HUES64 (cell line): ENCODE measurements at regions not wholly inside any gene's neighbourhood (a gene's known extent, or its start where the extent isn't known, plus 50 kb on each side); places are given as distances from the start of the nearest gene placed in this dataset.

Source experiments
- H3K27ac ChIP-seq: 2 replicates; pipeline ENCODE4 v1.7.0; 2013; ENCODE audit warnings: low read depth, low read length, inconsistent platforms
- H3K27me3 ChIP-seq: 2 replicates; pipeline ENCODE4 v1.6.1; 2013; ENCODE audit warnings: mild to moderate bottlenecking, low read length; ENCODE audit not compliant: insufficient read depth
- H3K36me3 ChIP-seq: 2 replicates; pipeline ENCODE4 v1.6.1; 2013; ENCODE audit warnings: mild to moderate bottlenecking, low read length; ENCODE audit not compliant: insufficient read depth
- H3K4me1 ChIP-seq: 2 replicates; pipeline ENCODE4 v1.6.1; 2013; ENCODE audit warnings: mild to moderate bottlenecking, low read length, moderate library complexity; ENCODE audit not compliant: insufficient read depth
- H3K4me3 ChIP-seq: 2 replicates; pipeline ENCODE4 v1.5.1; 2013; ENCODE audit warnings: mild to moderate bottlenecking, low read length, moderate library complexity
- H3K9ac ChIP-seq: 2 replicates; pipeline ENCODE4 v1.6.1; 2013; ENCODE audit warnings: mild to moderate bottlenecking, low read depth, low read length
- H3K9me3 ChIP-seq: 2 replicates; pipeline ENCODE4 v1.6.1; 2013; ENCODE audit warnings: low read depth, low read length; ENCODE audit not compliant: insufficient read depth
- WGBS: fragments of 150-250, 120-280 bp; methylation state at CpG from one replicate; pipeline ENCODE4 v1.1.7; 2013; ENCODE audit warnings: missing lambda C conversion rate; 5-methylcytosine and 5-hydroxymethylcytosine counted together

- H3K9me3 ChIP-seq, result no peaks in the 10 kb centered on the region
- H3K9ac ChIP-seq, result no peak overlapping the region
- WGBS, result 97% methylated on average over 8 of the region's 8 CpGs
- no peak overlapping the region for H3K27ac ChIP-seq
- no peaks in the 10 kb centered on the region for H3K36me3 ChIP-seq
- H3K4me3 ChIP-seq, result no peak overlapping the region
- H3K4me1 ChIP-seq, result no peaks in the 10 kb centered on the region
- H3K27me3 ChIP-seq, result no peaks in the 10 kb centered on the region
These were observed 74.1 kb downstream of the SLC35B3 start for GRCh38 chr6:8361259-8361658.

- Histone ChIP-seq H3K4me1 (no peaks in the 10 kb centered on the region), H3K36me3 (no peaks in the 10 kb centered on the region), H3K9ac (no peak overlapping the region), H3K4me3 (no peak overlapping the region), H3K27me3 (no peaks in the 10 kb centered on the region), H3K9me3 (no peaks in the 10 kb centered on the region), H3K27ac (no peak overlapping the region)
- 89% methylated on average over 4 of the region's 4 CpGs for WGBS
These were observed 82.4 kb downstream of the SLC35B3 start for GRCh38 chr6:8352966-8353340.

GRCh38 chr6:8352335-8352965 is 82.9 kb downstream of the SLC35B3 start:
- no peak overlapping the region for H3K4me3 ChIP-seq
- no peak overlapping the region for H3K9ac ChIP-seq
- H3K36me3 ChIP-seq, result no peaks in the 10 kb centered on the region
- 92% methylated on average over 1 of the region's 1 CpG for WGBS
- H3K4me1 ChIP-seq, result no peaks in the 10 kb centered on the region
- no peaks in the 10 kb centered on the region for H3K9me3 ChIP-seq
- H3K27me3 ChIP-seq, result no peaks in the 10 kb centered on the region
- H3K27ac ChIP-seq, result no peak overlapping the region

DNA sequence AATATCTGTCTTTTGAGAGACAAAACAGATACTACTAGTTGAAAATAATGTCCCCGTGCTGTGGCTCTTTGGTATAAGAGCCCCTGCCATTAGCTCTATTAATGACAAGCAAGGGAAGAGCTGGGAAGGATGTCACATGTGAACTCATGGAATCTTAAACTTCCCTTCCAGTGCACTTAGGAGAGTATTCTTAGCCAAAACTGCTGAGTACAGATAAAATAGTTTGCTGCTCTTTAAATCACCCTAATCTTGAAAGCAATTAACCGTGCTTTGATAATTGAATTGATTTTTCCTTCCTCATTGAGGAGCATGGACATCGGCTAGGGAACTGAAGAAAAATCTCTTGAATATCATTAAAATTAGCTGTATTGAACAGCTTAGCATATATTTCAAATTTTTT is 91.7 kb downstream of the SLC35B3 start:
- Histone ChIP-seq H3K4me1 (no peaks in the 10 kb centered on the region), H3K36me3 (no peaks in the 10 kb centered on the region)
- 94% methylated on average over 2 of the region's 3 CpGs for WGBS

GRCh38 chr6:8342241-8342819 is 93.0 kb downstream of the SLC35B3 start:
- Histone ChIP-seq H3K27me3 (no peaks in the 10 kb centered on the region), H3K9ac (no peak overlapping the region), H3K36me3 (no peaks in the 10 kb centered on the region), H3K4me3 (no peak overlapping the region), H3K4me1 (no peaks in the 10 kb centered on the region), H3K27ac (no peak overlapping the region), H3K9me3 (peaks cover 4% of the 10 kb centered on the region; the same call in 1 of the 2 replicates)
- WGBS, result 82% methylated on average over 9 of the region's 10 CpGs

More for the DNA sequence above, 91.7 kb downstream of the SLC35B3 start:
- Histone ChIP-seq H3K9me3 (peaks cover 4% of the 10 kb centered on the region; the same call in 1 of the 2 replicates), H3K4me3 (no peak overlapping the region), H3K27ac (no peak overlapping the region), H3K27me3 (no peaks in the 10 kb centered on the region), H3K9ac (no peak overlapping the region)

DNA sequence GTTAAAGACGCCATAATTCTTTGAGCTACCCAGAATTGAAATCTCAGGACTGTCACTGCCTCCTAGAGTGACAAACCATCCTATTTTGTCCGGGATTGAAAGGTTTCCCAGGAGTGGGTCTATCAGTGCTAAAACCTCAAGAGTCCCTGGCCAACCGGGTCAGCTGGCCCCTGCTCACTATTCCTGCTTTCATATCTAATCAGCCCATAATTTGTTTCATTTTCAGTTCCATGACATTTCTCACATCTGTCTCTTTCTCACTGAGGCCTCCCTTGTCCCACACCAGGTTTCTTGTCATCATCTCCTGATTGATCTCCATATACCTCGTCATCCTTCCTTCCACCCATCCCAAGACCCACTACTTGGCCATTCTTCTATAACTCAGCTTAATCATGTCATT is 98.2 kb downstream of the SLC35B3 start:
- Histone ChIP-seq H3K9ac (no peak overlapping the region), H3K36me3 (no peaks in the 10 kb centered on the region), H3K4me1 (peaks cover 12% of the 10 kb centered on the region; the same call in 1 of the 2 replicates), H3K9me3 (no peaks in the 10 kb centered on the region), H3K27me3 (no peaks in the 10 kb centered on the region), H3K4me3 (no peak overlapping the region), H3K27ac (no peak overlapping the region)
- 64% methylated on average over 3 of the region's 4 CpGs for WGBS

DNA sequence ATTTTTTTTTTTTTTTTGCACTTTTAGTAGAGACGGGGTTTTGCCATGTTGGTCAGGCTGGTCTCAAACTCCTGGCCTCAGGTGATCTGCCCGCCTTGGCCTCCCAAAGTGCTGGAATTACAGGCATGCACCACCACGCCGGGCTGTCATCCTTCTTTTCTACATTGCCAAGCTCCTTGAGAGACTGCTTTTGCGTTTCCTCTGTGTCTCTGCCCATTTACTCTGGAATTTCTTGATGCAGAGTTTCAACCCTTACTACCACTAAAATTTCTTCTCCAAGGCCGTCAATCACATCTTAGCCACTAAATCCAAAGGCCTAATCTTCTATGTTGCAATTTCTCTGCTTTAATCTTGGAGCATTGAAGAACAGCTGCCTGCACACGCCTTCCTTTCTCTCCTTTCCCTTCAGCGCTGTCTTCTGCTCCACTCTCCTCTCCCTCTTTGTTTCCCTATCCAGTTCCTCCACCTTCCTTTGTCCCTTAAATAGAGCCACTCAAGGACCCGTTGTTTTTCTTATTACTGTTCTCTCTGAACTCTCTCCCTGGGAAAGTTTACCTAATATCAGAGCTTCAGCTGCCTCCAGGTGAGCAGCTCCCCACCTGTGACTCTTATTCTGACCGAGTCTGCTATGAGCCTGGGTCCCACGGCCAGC is 98.8 kb downstream of the SLC35B3 start:
- 92% methylated on average over 11 of the region's 11 CpGs for WGBS
- no peak overlapping the region for H3K4me3 ChIP-seq
- no peak overlapping the region for H3K9ac ChIP-seq
- H3K27ac ChIP-seq, result no peak overlapping the region
- H3K36me3 ChIP-seq, result no peaks in the 10 kb centered on the region
- no peaks in the 10 kb centered on the region for H3K27me3 ChIP-seq
- no peaks in the 10 kb centered on the region for H3K9me3 ChIP-seq
- H3K4me1 ChIP-seq, result peaks cover 12% of the 10 kb centered on the region; the same call in 1 of the 2 replicates

GRCh38 chr6:8335896-8336295 is 99.4 kb downstream of the SLC35B3 start:
- no peak overlapping the region for H3K9ac ChIP-seq
- no peak overlapping the region for H3K4me3 ChIP-seq
- no peak overlapping the region for H3K27ac ChIP-seq
- 97% methylated on average over 7 of the region's 7 CpGs for WGBS
- no peaks in the 10 kb centered on the region for H3K9me3 ChIP-seq
- H3K27me3 ChIP-seq, result no peaks in the 10 kb centered on the region
- peaks cover 12% of the 10 kb centered on the region; the same call in 1 of the 2 replicates for H3K4me1 ChIP-seq
- H3K36me3 ChIP-seq, result no peaks in the 10 kb centered on the region

GRCh38 chr6:8335381-8335780 is 100.0 kb downstream of the SLC35B3 start:
- Histone ChIP-seq H3K4me3 (no peak overlapping the region), H3K36me3 (no peaks in the 10 kb centered on the region), H3K4me1 (peaks cover 12% of the 10 kb centered on the region; the same call in 1 of the 2 replicates), H3K27me3 (no peaks in the 10 kb centered on the region), H3K9me3 (no peaks in the 10 kb centered on the region), H3K27ac (no peak overlapping the region), H3K9ac (no peak overlapping the region)
- WGBS, result 100% methylated on average over 1 of the region's 1 CpG

DNA sequence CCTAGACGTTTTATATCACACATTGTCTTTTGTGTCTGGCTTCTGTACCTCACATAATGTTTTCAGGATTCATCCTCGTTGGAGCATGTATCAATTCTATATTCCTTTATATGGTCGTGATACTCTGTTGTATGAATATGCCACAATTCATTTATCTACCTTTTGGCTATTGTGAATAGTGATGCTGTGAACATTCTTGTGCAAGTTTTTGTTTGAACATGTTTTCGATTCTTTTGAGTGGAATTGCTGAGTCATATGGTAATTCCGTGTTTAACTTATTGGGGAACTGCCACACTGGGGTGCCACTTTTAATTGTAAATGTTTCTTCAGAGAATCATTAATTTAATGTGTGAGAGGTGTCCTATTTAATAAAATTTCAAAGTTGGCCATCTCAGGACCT is 101.2 kb downstream of the SLC35B3 start:
- Histone ChIP-seq H3K4me3 (no peak overlapping the region), H3K27ac (no peak overlapping the region), H3K4me1 (peaks cover 12% of the 10 kb centered on the region; the same call in 1 of the 2 replicates), H3K36me3 (no peaks in the 10 kb centered on the region), H3K9ac (no peak overlapping the region), H3K9me3 (no peaks in the 10 kb centered on the region), H3K27me3 (no peaks in the 10 kb centered on the region)
- WGBS, result 86% methylated on average over 5 of the region's 5 CpGs

DNA sequence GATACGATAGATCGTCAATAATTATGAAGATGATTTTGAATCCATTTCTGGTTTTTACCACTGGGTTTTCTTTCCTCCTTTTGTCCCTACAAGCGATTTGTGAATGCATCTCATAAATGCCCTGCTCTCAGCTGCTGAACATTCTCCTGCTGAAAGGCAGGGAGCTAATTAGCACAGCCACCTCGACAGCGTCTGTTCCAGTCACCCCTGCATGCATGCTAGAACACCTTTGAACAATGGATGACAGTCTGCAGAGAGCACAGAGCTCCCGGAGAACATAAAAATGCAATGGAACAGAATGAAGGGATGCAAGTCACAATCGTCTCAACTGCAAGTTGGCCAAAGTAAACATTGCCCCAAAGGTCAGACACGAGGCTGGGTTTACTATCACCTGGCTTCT is 105.8 kb downstream of the SLC35B3 start:
- H3K4me3 ChIP-seq, result no peak overlapping the region
- no peaks in the 10 kb centered on the region for H3K9me3 ChIP-seq
- peaks cover 7% of the 10 kb centered on the region; the same call in 1 of the 2 replicates for H3K4me1 ChIP-seq
- 86% methylated on average over 8 of the region's 8 CpGs for WGBS
- no peaks in the 10 kb centered on the region for H3K36me3 ChIP-seq
- H3K27me3 ChIP-seq, result no peaks in the 10 kb centered on the region
- H3K9ac ChIP-seq, result no peak overlapping the region
- H3K27ac ChIP-seq, result no peak overlapping the region; the same call in 1 of the 2 replicates
